Right lobe of liver (tissue), 6 donors: ENCODE measurements at regions not wholly inside any gene's neighbourhood (a gene's known extent, or its start where the extent isn't known, plus 50 kb on each side); places are given as distances from the start of the nearest gene placed in this dataset.
"Not testable (repeated sequence)": the region's sequence is repeated elsewhere in the genome, so short reads cannot be mapped to it uniquely, and the experiment has no call there.

Experiments
- ATAC-seq, 4 donors: fragments of 200-7000 bp; cut with Tn5 transposase; one replicate each; pipeline ENCODE4 v1.9.1; 2020; ENCODE audit warnings: mild to moderate bottlenecking in 4 of 4, moderate library complexity in 4 of 4
- DNase-seq, 3 donors: peaks; one replicate each; pipeline ENCODE4 v3.0.0-alpha.2; 2020
- H3K27ac ChIP-seq, 3 donors: fragments of 200-600 bp; one replicate each; pipeline ENCODE4 v1.8.0; 2022
- H3K27me3 ChIP-seq, 2 donors: fragments of 200-600 bp; one replicate each; pipeline ENCODE4 v1.8.0; 2022
- H3K36me3 ChIP-seq, 4 donors: fragments of 200-600 bp; sonication (generic) in 1 of 4; one replicate each; pipeline versions ENCODE4 v1.5.1 to v1.8.0; 2017 to 2022; ENCODE audit warnings: control low read depth in 1 of 4
- H3K4me1 ChIP-seq, 4 donors: fragments of 200-600 bp; sonication (generic) in 1 of 4; one replicate each; pipeline versions ENCODE4 v1.5.1 to v1.8.0; 2017 to 2022; ENCODE audit warnings: control low read depth in 1 of 4
- H3K4me3 ChIP-seq, 3 donors: fragments of 200-600 bp; one replicate each; pipeline ENCODE4 v1.8.0; 2022
- H3K9me3 ChIP-seq, 4 donors: fragments of 200-600 bp; sonication (generic) in 1 of 4; one replicate each; pipeline versions ENCODE4 v1.5.1 to v1.8.0; 2017 to 2022; ENCODE audit warnings: control low read depth in 1 of 4
- POLR2A ChIP-seq: fragments of 450-650 bp; IDR thresholded peaks from one replicate; pipeline ENCODE4 v1.6.1; 2017; ENCODE audit warnings: antibody characterized with exemption, mild to moderate bottlenecking
- WGBS: methylation state at CpG from one replicate; pipeline ENCODE4 v1.1.6; 2018; ENCODE audit warnings: low coverage, low lambda C conversion rate; ENCODE audit not compliant: insufficient coverage; ENCODE audit errors: missing lambda C conversion rate; 5-methylcytosine and 5-hydroxymethylcytosine counted together
- intact Hi-C, 2 donors: fragments of 100-400 bp; cut with DNase I; formaldehyde crosslinking; loops; one replicate each; pipeline versions ENCODE4 v1.11.2 to v1.14.1; 2022
- TF ChIP-seq, protein P1 (sequence below), 4 donors: fragments of 200-600 bp in 3 of 4; fragments of 450-650 bp in 1 of 4; IDR thresholded peaks; one replicate each; pipeline versions ENCODE4 v1.5.1 to v1.8.0; 2016 to 2022; ENCODE audit warnings: antibody characterized with exemption in 4 of 4, mild to moderate bottlenecking in 2 of 4
- donor health status: DM: no; HTN: yes; CAD: no.
- donor health status: DM: no; HTN: no; CAD: no.
- donor health status: DM: no; HTN: no; CAD: no.
- donor health status: DM: no; HTN: yes; CAD: no.
- donor health status: DM: no; HTN: yes; CAD: no.

GRCh38 chr4:28832444-28832843, 1887.7 kb upstream of the PCDH7 start:
- H3K4me1 ChIP-seq: no peaks in the 10 kb centered on the region
- no peak overlapping the region for H3K27ac ChIP-seq
- H3K9me3 ChIP-seq: no peaks in the 10 kb centered on the region
- H3K4me3 ChIP-seq: no peak overlapping the region
- ATAC-seq (no peak), DNase-seq (no peak)
- WGBS: 23% methylated on average over 1 of the region's 1 CpG
- TF ChIP-seq POLR2A: no peak
- TF ChIP-seq, protein P1, sequence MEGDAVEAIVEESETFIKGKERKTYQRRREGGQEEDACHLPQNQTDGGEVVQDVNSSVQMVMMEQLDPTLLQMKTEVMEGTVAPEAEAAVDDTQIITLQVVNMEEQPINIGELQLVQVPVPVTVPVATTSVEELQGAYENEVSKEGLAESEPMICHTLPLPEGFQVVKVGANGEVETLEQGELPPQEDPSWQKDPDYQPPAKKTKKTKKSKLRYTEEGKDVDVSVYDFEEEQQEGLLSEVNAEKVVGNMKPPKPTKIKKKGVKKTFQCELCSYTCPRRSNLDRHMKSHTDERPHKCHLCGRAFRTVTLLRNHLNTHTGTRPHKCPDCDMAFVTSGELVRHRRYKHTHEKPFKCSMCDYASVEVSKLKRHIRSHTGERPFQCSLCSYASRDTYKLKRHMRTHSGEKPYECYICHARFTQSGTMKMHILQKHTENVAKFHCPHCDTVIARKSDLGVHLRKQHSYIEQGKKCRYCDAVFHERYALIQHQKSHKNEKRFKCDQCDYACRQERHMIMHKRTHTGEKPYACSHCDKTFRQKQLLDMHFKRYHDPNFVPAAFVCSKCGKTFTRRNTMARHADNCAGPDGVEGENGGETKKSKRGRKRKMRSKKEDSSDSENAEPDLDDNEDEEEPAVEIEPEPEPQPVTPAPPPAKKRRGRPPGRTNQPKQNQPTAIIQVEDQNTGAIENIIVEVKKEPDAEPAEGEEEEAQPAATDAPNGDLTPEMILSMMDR (IDR thresholded peaks at IDR 0.05): no peak
- intact Hi-C loops: no loop called here
- no peaks in the 10 kb centered on the region for H3K27me3 ChIP-seq
- no peaks in the 10 kb centered on the region for H3K36me3 ChIP-seq

DNA sequence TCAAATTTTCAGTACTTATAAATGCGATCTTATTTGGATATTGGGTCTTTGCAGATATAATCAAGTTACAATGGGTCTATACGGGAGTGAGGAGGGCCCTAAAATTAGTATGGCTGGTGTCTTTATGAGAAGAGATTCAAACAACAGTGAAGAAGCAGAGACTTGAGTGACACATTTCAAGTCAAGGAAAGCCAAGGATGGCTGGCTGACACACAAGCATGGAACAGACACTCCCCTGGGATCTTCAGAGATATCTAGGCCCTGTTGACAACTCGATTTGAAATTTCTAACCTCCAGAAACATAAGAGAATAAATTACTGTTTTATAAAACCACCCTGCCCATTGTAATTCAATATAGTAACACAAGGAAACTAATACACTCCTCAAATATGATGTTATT, 1886.0 kb upstream of the PCDH7 start:
- Histone ChIP-seq H3K27me3 (no peaks in the 10 kb centered on the region), H3K27ac (no peak overlapping the region), H3K9me3 (no peaks in the 10 kb centered on the region), H3K36me3 (no peaks in the 10 kb centered on the region), H3K4me1 (no peaks in the 10 kb centered on the region), H3K4me3 (no peak overlapping the region)
- no peak for DNase-seq
- no peak for TF ChIP-seq POLR2A
- TF ChIP-seq, protein P1 (IDR thresholded peaks at IDR 0.05): no peak
- 35% methylated on average over 3 of the region's 3 CpGs for WGBS
- intact Hi-C loops: no loop called here
- no peak for ATAC-seq

DNA sequence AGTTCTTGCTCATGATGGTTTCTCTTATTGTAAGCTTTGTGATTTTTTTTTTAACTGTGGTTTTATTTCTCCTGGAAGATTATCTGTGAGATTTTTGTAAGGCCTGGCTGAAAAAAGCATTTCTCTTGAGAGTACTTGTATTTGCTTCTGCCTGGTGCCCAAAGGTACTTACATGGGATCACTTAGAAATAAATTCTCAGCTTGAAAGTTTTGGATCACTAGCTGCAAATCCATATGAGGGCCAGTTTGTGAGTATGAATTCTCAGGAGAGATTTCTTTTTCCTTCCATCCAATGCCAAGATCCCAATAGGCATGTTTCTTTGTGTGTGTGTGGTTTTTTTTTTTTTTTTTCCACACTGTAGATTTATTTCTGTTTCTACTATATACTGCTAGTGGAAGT, 1884.7 kb upstream of the PCDH7 start:
- Histone ChIP-seq H3K27ac (no peak overlapping the region), H3K9me3 (no peaks in the 10 kb centered on the region), H3K4me3 (no peak overlapping the region), H3K27me3 (no peaks in the 10 kb centered on the region), H3K4me1 (no peaks in the 10 kb centered on the region), H3K36me3 (no peaks in the 10 kb centered on the region)
- TF ChIP-seq POLR2A: no peak
- TF ChIP-seq, protein P1 (IDR thresholded peaks at IDR 0.05): no peak
- DNase-seq (no peak), ATAC-seq (no peak)
- intact Hi-C loops: no loop called here

GRCh38 chr4:28842271-28842670, 1877.9 kb upstream of the PCDH7 start:
- Histone ChIP-seq H3K4me1 (no peaks in the 10 kb centered on the region), H3K27me3 (no peaks in the 10 kb centered on the region), H3K9me3 (no peaks in the 10 kb centered on the region), H3K4me3 (no peak overlapping the region), H3K27ac (no peak overlapping the region), H3K36me3 (no peaks in the 10 kb centered on the region)
- ATAC-seq (no peak), DNase-seq (no peak)
- WGBS: 30% methylated on average over 6 of the region's 6 CpGs
- intact Hi-C loops: no loop called here
- TF ChIP-seq, protein P1 (IDR thresholded peaks at IDR 0.05): no peak
- TF ChIP-seq POLR2A: no peak

GRCh38 chr4:28845158-28845557, 1875.0 kb upstream of the PCDH7 start:
- Histone ChIP-seq H3K27me3 (no peaks in the 10 kb centered on the region), H3K4me3 (no peak overlapping the region), H3K36me3 (no peaks in the 10 kb centered on the region), H3K9me3 (no peaks in the 10 kb centered on the region), H3K4me1 (no peaks in the 10 kb centered on the region), H3K27ac (no peak overlapping the region)
- no peak for DNase-seq
- ATAC-seq: no peak
- no peak for TF ChIP-seq POLR2A
- TF ChIP-seq, protein P1 (IDR thresholded peaks at IDR 0.05): no peak
- intact Hi-C loops: no loop called here

DNA sequence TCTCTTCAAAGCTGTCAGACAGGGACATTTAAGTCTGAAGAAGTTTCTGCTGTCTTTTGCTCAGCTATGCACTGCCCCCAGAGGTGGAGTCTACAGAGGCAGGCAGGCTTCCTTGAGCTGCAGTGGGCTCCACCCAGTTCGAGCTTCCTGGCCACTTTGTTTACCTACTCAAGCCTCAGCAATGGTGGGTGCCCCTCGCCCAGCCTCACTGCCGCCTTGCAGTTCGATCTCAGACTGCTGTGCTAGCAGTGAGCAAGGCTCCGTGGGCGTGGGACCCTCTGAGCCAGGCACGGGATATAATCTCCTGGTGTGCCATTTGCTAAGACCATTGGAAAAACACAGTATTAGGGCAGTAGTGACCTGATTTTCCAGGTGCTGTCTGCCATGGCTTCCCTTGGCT, 1863.1 kb upstream of the PCDH7 start:
- ATAC-seq, H3K4me1 ChIP-seq, intact Hi-C loops, H3K36me3 ChIP-seq, H3K9me3 ChIP-seq, H3K27me3 ChIP-seq, DNase-seq, H3K27ac ChIP-seq, H3K4me3 ChIP-seq: not testable (repeated sequence)
- no CpG with 5 or more reads among the region's 7 CpGs for whole genome bisulfite sequencing
